Astrocyte (in vitro differentiated cells and primary cell): ENCODE measurements at regions not wholly inside any gene's neighbourhood (a gene's known extent, or its start where the extent isn't known, plus 50 kb on each side); places are given as distances from the start of the nearest gene placed in this dataset.

ENCODE experiments used
- DNase-seq: peaks from one replicate; pipeline ENCODE4 v3.0.0-alpha.2; 2010; ENCODE audit warnings: low read depth
- FAIRE-seq: peaks from 2 replicates; lab custom pipeline; 2011; peaks lifted over from hg19 to GRCh38; lab: Jason Lieb, UNC
- H2AFZ ChIP-seq: 2 replicates; pipeline ENCODE4 v1.6.0; 2012; ENCODE audit warnings: low read depth, low read length, inconsistent platforms
- H3K27ac ChIP-seq: 2 replicates; pipeline ENCODE4 v1.5.1; 2011; ENCODE audit warnings: low read depth, low read length, inconsistent platforms
- H3K27me3 ChIP-seq: 2 replicates; pipeline ENCODE4 v1.6.0; 2011; ENCODE audit warnings: low read length, inconsistent platforms; ENCODE audit not compliant: insufficient read depth
- H3K36me3 ChIP-seq: 2 replicates; pipeline ENCODE4 v1.5.1; 2011; ENCODE audit warnings: low read length, inconsistent platforms; ENCODE audit not compliant: insufficient read depth
- H3K4me1 ChIP-seq: 2 replicates; pipeline ENCODE4 v1.5.1; 2011; ENCODE audit warnings: low read length, inconsistent platforms; ENCODE audit not compliant: insufficient read depth
- H3K4me2 ChIP-seq: 2 replicates; pipeline ENCODE4 v1.6.0; 2012; ENCODE audit warnings: low read length, inconsistent platforms
- H3K4me3 ChIP-seq: 2 replicates; pipeline ENCODE4 v1.5.1; 2011; ENCODE audit warnings: low read depth, mild to moderate bottlenecking, low read length, inconsistent platforms; ENCODE audit not compliant: insufficient read depth
- H3K79me2 ChIP-seq: 2 replicates; pipeline ENCODE4 v1.6.0; 2012; ENCODE audit warnings: mild to moderate bottlenecking, low read length, inconsistent platforms; ENCODE audit not compliant: insufficient read depth
- H3K9ac ChIP-seq: 2 replicates; pipeline ENCODE4 v1.6.0; 2012; ENCODE audit warnings: mild to moderate bottlenecking, low read length, inconsistent platforms
- H3K9me3 ChIP-seq: 2 replicates; pipeline ENCODE4 v1.5.1; 2012; ENCODE audit warnings: low read depth, mild to moderate bottlenecking, low read length, inconsistent platforms; ENCODE audit not compliant: insufficient read depth
- H4K20me1 ChIP-seq: 2 replicates; pipeline ENCODE4 v1.6.0; 2012; ENCODE audit warnings: low read length, inconsistent platforms; ENCODE audit not compliant: insufficient read depth
- H3K27ac Mint-ChIP-seq: one replicate; pipeline ENCODE4 v1.8.0; 2021; ENCODE audit warnings: mild to moderate bottlenecking, mixed read lengths; ENCODE audit not compliant: unreplicated experiment
- H3K27me3 Mint-ChIP-seq: one replicate; pipeline ENCODE4 v1.8.0; 2021; ENCODE audit warnings: low read depth, mixed read lengths; ENCODE audit not compliant: unreplicated experiment
- H3K36me3 Mint-ChIP-seq: one replicate; pipeline ENCODE4 v1.8.0; 2021; ENCODE audit warnings: low read depth, mixed read lengths; ENCODE audit not compliant: unreplicated experiment
- H3K4me1 Mint-ChIP-seq: one replicate; pipeline ENCODE4 v1.8.0; 2021; ENCODE audit warnings: low read depth, mixed read lengths; ENCODE audit not compliant: unreplicated experiment
- H3K4me3 Mint-ChIP-seq: one replicate; pipeline ENCODE4 v1.8.0; 2021; ENCODE audit warnings: mild to moderate bottlenecking, moderate library complexity, mixed read lengths; ENCODE audit not compliant: unreplicated experiment
- H3K9me3 Mint-ChIP-seq: one replicate; pipeline ENCODE4 v1.8.0; 2021; ENCODE audit warnings: mild to moderate bottlenecking, mixed read lengths; ENCODE audit not compliant: unreplicated experiment
- EZH2 ChIP-seq: IDR thresholded peaks from 2 replicates; pipeline ENCODE4 v1.6.1; 2012; ENCODE audit warnings: mild to moderate bottlenecking, low read length, inconsistent platforms; ENCODE audit not compliant: insufficient read depth
- TF ChIP-seq, protein P1 (sequence below): IDR thresholded peaks from 2 replicates; pipeline ENCODE4 v1.5.1; 2011; ENCODE audit warnings: low read depth, mild to moderate bottlenecking, inconsistent platforms, low read length, moderate library complexity; ENCODE audit not compliant: insufficient read depth

DNA sequence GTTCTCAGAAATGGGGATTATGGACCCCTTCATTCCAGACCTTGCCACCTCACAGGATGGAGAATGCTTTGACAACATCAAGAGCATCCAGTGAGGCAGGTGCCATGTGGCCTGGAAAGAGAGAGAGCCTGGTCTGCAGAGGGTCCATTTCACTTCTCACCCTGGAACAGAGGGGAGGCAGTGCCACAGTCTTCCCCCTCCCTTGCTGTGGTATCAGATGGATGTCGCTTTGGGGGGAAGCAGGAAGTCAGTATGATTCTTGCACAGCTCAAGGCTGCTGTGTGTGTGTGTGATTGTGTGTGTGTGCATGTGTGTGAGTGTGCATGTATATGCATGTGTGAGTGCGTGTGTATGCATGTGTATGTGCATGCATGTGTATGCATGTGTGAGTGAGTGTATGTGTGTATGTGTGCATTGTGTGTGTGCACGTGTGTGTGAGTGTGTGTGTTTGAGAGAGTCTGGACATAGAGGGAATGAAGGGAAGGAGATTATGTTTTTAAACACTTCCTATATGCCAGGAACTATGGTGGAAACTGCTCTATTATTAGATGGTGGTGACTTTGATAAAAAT lies 328.6 kb upstream of the CLNK start:
- no peak overlapping the region for H3K27ac ChIP-seq
- Mint-ChIP-seq H3K4me3 (no peak overlapping the region), H3K27me3 (peaks cover 8% of the 10 kb centered on the region), H3K9me3 (peaks cover 7% of the 10 kb centered on the region), H3K4me1 (peaks cover 8% of the 10 kb centered on the region), H3K27ac (no peak overlapping the region), H3K36me3 (no peaks in the 10 kb centered on the region)
- H3K27me3 ChIP-seq = no peaks in the 10 kb centered on the region
- H3K9me3 ChIP-seq = no peaks in the 10 kb centered on the region
- FAIRE-seq = no peak
- no peak overlapping the region for H3K4me3 ChIP-seq
- no peak for DNase-seq
- no peak overlapping the region for H3K4me2 ChIP-seq
- no peak overlapping the region for H3K9ac ChIP-seq
- H3K79me2 ChIP-seq = no peaks in the 10 kb centered on the region
- no peak overlapping the region for H2AFZ ChIP-seq
- no peak for TF ChIP-seq EZH2
- TF ChIP-seq, protein P1, sequence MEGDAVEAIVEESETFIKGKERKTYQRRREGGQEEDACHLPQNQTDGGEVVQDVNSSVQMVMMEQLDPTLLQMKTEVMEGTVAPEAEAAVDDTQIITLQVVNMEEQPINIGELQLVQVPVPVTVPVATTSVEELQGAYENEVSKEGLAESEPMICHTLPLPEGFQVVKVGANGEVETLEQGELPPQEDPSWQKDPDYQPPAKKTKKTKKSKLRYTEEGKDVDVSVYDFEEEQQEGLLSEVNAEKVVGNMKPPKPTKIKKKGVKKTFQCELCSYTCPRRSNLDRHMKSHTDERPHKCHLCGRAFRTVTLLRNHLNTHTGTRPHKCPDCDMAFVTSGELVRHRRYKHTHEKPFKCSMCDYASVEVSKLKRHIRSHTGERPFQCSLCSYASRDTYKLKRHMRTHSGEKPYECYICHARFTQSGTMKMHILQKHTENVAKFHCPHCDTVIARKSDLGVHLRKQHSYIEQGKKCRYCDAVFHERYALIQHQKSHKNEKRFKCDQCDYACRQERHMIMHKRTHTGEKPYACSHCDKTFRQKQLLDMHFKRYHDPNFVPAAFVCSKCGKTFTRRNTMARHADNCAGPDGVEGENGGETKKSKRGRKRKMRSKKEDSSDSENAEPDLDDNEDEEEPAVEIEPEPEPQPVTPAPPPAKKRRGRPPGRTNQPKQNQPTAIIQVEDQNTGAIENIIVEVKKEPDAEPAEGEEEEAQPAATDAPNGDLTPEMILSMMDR = no peak
- no peaks in the 10 kb centered on the region for H3K36me3 ChIP-seq
- no peaks in the 10 kb centered on the region for H3K4me1 ChIP-seq
- no peaks in the 10 kb centered on the region for H4K20me1 ChIP-seq

DNA sequence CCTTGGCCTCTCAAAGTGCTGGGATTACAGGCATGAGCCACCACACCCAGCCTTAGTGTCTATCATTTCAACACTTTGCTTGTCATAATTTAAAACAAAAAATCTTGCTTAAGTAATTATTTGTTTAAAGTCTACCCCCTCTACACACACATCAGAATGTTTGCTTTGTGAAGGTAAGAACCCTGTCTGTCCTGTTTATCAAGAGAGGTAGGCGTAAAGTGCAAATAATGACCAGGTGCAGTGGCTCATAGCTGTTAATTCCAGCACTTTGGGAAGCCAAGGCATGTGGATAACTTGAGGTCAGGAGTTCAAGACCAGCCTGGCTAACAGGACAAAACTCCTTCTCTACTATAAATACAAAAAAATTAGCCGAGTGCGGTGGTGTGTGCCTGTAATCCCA lies 326.7 kb upstream of the CLNK start:
- DNase-seq (no peak), FAIRE-seq (no peak)
- no peaks in the 10 kb centered on the region for H3K79me2 ChIP-seq
- H3K4me1 Mint-ChIP-seq = peaks cover 8% of the 10 kb centered on the region
- H3K27ac ChIP-seq = no peak overlapping the region
- no peaks in the 10 kb centered on the region for H3K27me3 ChIP-seq
- no peak for TF ChIP-seq EZH2
- TF ChIP-seq, protein P1 = no peak
- H3K9me3 Mint-ChIP-seq = peaks cover 10% of the 10 kb centered on the region
- no peak overlapping the region for H2AFZ ChIP-seq
- no peaks in the 10 kb centered on the region for H3K36me3 Mint-ChIP-seq
- H3K27me3 Mint-ChIP-seq = peaks cover 11% of the 10 kb centered on the region
- H3K27ac Mint-ChIP-seq = no peak overlapping the region
- no peak overlapping the region for H3K9ac ChIP-seq
- H3K36me3 ChIP-seq = no peaks in the 10 kb centered on the region
- H3K4me3 ChIP-seq = no peak overlapping the region
- H3K4me1 ChIP-seq = no peaks in the 10 kb centered on the region
- no peak overlapping the region for H3K4me2 ChIP-seq
- no peaks in the 10 kb centered on the region for H4K20me1 ChIP-seq
- no peaks in the 10 kb centered on the region for H3K9me3 ChIP-seq
- no peak overlapping the region for H3K4me3 Mint-ChIP-seq

DNA sequence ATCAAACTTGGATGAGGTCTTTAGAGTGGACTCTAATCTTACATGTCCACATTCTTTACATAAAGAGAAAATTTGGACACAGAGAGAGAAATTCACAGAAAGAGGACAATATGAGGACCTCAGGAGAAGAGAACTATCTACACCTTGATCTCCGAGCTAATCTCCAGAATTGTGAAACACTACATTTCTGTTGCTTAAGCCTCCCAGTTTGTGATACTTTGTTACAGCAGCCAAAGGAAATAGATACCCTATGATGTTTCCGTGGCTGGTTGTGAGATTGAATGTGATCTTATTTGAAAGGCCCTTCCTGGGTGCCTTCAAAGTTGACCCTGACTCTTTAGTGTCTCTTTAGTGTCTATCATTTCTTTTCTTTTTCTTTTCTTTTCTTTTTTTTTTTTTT lies 326.1 kb upstream of the CLNK start:
- Mint-ChIP-seq H3K36me3 (no peaks in the 10 kb centered on the region), H3K9me3 (peaks cover 10% of the 10 kb centered on the region), H3K27ac (no peak overlapping the region), H3K4me3 (no peak overlapping the region), H3K4me1 (peaks cover 8% of the 10 kb centered on the region), H3K27me3 (peaks cover 11% of the 10 kb centered on the region)
- Histone ChIP-seq H3K79me2 (no peaks in the 10 kb centered on the region), H3K9ac (no peak overlapping the region), H4K20me1 (no peaks in the 10 kb centered on the region), H3K9me3 (no peaks in the 10 kb centered on the region), H3K4me1 (no peaks in the 10 kb centered on the region), H3K27me3 (no peaks in the 10 kb centered on the region), H3K27ac (no peak overlapping the region), H3K36me3 (no peaks in the 10 kb centered on the region), H3K4me3 (no peak overlapping the region), H2AFZ (no peak overlapping the region), H3K4me2 (no peak overlapping the region)
- FAIRE-seq (no peak), DNase-seq (no peak)
- TF ChIP-seq EZH2 = no peak
- TF ChIP-seq, protein P1 = no peak
